ENCODE measurements at regions not wholly inside any gene's neighbourhood (a gene's known extent, or its start where the extent isn't known, plus 50 kb on each side); places are given as distances from the start of the nearest gene placed in this dataset.
A peak's percentile ranks its signal among the peaks of the same experiment; 100 is the strongest.

GRCh38 chr6:15027472-15027871, 218.4 kb upstream of the JARID2 start:
- 100% methylated on average over 2 of the region's 2 CpGs for WGBS
- Histone ChIP-seq H3K79me1 (replicated peaks; ENCODE audit: low read length, poor library complexity, severe bottlenecking) (no peaks in the 10 kb centered on the region), H3K18ac (ENCODE audit: low read depth in 1 of 2, low read length in 2 of 2) (peak overlapping the region in 1 of 2 experiments; percentile 5), H4K91ac (ENCODE audit: low read length) (no peak overlapping the region), H2AFZ (ENCODE audit: low read depth, low read length) (no peak overlapping the region), H4K8ac (ENCODE audit: low read length) (no peak overlapping the region), H3K4ac (ENCODE audit: low read depth in 1 of 2, low read length in 2 of 2) (no peak overlapping the region), H2AK5ac (ENCODE audit: low read length, severe bottlenecking) (no peak overlapping the region), H3K27ac (ENCODE audit: low read length, poor library complexity, severe bottlenecking) (no peak overlapping the region), H3K4me1 (ENCODE audit: control insufficient read depth, insufficient read depth, low read depth, low read length) (no peaks in the 10 kb centered on the region), H3K9ac (ENCODE audit: low read length) (no peak overlapping the region), H2BK15ac (ENCODE audit: low read depth, poor library complexity, severe bottlenecking) (no peak overlapping the region), H3K23ac (ENCODE audit: low read length in 2 of 2) (no peak overlapping the region), H2BK5ac (ENCODE audit: low read depth, low read length, poor library complexity, severe bottlenecking) (no peak overlapping the region), H3K9me3 (ENCODE audit: control insufficient read depth, low read length) (no peaks in the 10 kb centered on the region), H3K4me2 (ENCODE audit: low read length, poor library complexity, severe bottlenecking) (no peak overlapping the region), H3K36me3 (ENCODE audit: control insufficient read depth in 1 of 2, insufficient read depth in 2 of 2, low read depth in 1 of 2, low read length in 2 of 2) (no peaks in the 10 kb centered on the region), H3K14ac (ENCODE audit: low read length in 2 of 2) (no peak overlapping the region), H2BK12ac (ENCODE audit: low read length in 2 of 2) (peak overlapping the region in 1 of 2 experiments; percentile 63), H3K4me3 (ENCODE audit: insufficient read depth in 1 of 2, low read depth in 1 of 2, low read length in 2 of 2) (no peak overlapping the region), H2BK120ac (ENCODE audit: low read depth, low read length) (no peak overlapping the region), H3K27me3 (ENCODE audit: control insufficient read depth in 1 of 2, insufficient read depth in 1 of 2, low read length in 2 of 2) (no peaks in the 10 kb centered on the region)
- no peak for DNase-seq

DNA sequence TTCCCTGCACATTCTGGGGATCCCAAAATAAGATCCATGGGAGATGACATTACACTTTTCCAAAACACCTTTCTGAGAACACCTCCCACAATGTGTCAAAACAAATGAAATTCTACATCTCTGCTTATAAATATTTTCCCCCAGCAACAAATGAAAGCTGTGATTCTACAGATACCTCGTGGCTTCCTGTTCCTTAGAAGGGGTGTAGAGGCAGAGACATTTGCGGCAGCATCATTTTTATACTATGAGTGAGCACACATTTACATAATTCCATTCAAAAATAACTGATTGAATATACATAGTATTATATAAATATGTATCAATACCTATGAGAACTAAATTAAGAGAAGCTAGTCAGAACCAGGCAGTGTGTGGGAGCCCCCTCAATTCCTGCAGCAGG, 213.9 kb upstream of the JARID2 start:
- Histone ChIP-seq H3K27ac (ENCODE audit: low read length, poor library complexity, severe bottlenecking) (no peak overlapping the region), H3K23ac (ENCODE audit: low read length in 2 of 2) (no peak overlapping the region), H2AK5ac (ENCODE audit: low read length, severe bottlenecking) (no peak overlapping the region), H3K9ac (ENCODE audit: low read length) (no peak overlapping the region), H3K14ac (ENCODE audit: low read length in 2 of 2) (no peak overlapping the region), H2BK120ac (ENCODE audit: low read depth, low read length) (no peak overlapping the region), H3K4ac (ENCODE audit: low read depth in 1 of 2, low read length in 2 of 2) (no peak overlapping the region), H3K36me3 (ENCODE audit: control insufficient read depth in 1 of 2, insufficient read depth in 2 of 2, low read depth in 1 of 2, low read length in 2 of 2) (no peaks in the 10 kb centered on the region), H3K4me3 (ENCODE audit: insufficient read depth in 1 of 2, low read depth in 1 of 2, low read length in 2 of 2) (no peak overlapping the region), H4K91ac (ENCODE audit: low read length) (no peak overlapping the region), H3K79me1 (replicated peaks; ENCODE audit: low read length, poor library complexity, severe bottlenecking) (no peaks in the 10 kb centered on the region), H2BK15ac (ENCODE audit: low read depth, poor library complexity, severe bottlenecking) (no peak overlapping the region), H4K8ac (ENCODE audit: low read length) (no peak overlapping the region), H2AFZ (ENCODE audit: low read depth, low read length) (no peak overlapping the region), H3K18ac (ENCODE audit: low read depth in 1 of 2, low read length in 2 of 2) (no peak overlapping the region), H3K4me2 (ENCODE audit: low read length, poor library complexity, severe bottlenecking) (no peak overlapping the region), H2BK12ac (ENCODE audit: low read length in 2 of 2) (no peak overlapping the region), H3K27me3 (ENCODE audit: control insufficient read depth in 1 of 2, insufficient read depth in 1 of 2, low read length in 2 of 2) (no peaks in the 10 kb centered on the region), H2BK5ac (ENCODE audit: low read depth, low read length, poor library complexity, severe bottlenecking) (no peak overlapping the region), H3K9me3 (ENCODE audit: control insufficient read depth, low read length) (no peaks in the 10 kb centered on the region), H3K4me1 (ENCODE audit: control insufficient read depth, insufficient read depth, low read depth, low read length) (peaks cover 5% of the 10 kb centered on the region)
- WGBS: no CpG with 5 or more reads among the region's 2 CpGs
- no peak for DNase-seq

DNA sequence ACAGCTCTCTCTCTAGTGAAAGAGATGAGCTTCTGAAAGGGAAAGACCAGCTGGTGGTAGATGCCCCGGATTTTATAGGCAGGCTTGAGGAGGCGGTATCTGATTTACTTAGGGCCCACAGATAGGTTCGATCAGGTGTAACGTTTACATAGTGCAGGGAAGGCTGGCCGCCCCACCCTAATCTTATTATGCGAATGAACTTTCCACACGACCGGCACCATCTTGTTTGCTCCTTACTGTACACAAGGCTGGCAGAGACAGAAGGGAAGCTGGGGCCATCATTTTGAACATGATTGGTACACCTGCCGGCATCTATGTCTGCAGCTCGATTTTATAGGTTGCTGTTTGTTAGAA, 212.0 kb upstream of the JARID2 start:
- peaks cover 6% of the 10 kb centered on the region for H3K4me1 ChIP-seq (ENCODE audit: control insufficient read depth, insufficient read depth, low read depth, low read length)
- no peak overlapping the region for H4K8ac ChIP-seq (ENCODE audit: low read length)
- H3K4me2 ChIP-seq (ENCODE audit: low read length, poor library complexity, severe bottlenecking): no peak overlapping the region
- DNase-seq: no peak
- no peak overlapping the region for H2BK15ac ChIP-seq (ENCODE audit: low read depth, poor library complexity, severe bottlenecking)
- no peak overlapping the region for H2AFZ ChIP-seq (ENCODE audit: low read depth, low read length)
- no peak overlapping the region for H3K14ac ChIP-seq (ENCODE audit: low read length in 2 of 2)
- no peaks in the 10 kb centered on the region for H3K79me1 ChIP-seq (replicated peaks; ENCODE audit: low read length, poor library complexity, severe bottlenecking)
- no peak overlapping the region for H3K4ac ChIP-seq (ENCODE audit: low read depth in 1 of 2, low read length in 2 of 2)
- H3K4me3 ChIP-seq (ENCODE audit: insufficient read depth in 1 of 2, low read depth in 1 of 2, low read length in 2 of 2): no peak overlapping the region
- H3K23ac ChIP-seq (ENCODE audit: low read length in 2 of 2): no peak overlapping the region
- no peaks in the 10 kb centered on the region for H3K36me3 ChIP-seq (ENCODE audit: control insufficient read depth in 1 of 2, insufficient read depth in 2 of 2, low read depth in 1 of 2, low read length in 2 of 2)
- H2AK5ac ChIP-seq (ENCODE audit: low read length, severe bottlenecking): no peak overlapping the region
- H3K27ac ChIP-seq (ENCODE audit: low read length, poor library complexity, severe bottlenecking): no peak overlapping the region
- 88% methylated on average over 9 of the region's 10 CpGs for WGBS
- H4K91ac ChIP-seq (ENCODE audit: low read length): no peak overlapping the region
- no peak overlapping the region for H3K9ac ChIP-seq (ENCODE audit: low read length)
- H3K27me3 ChIP-seq (ENCODE audit: control insufficient read depth in 1 of 2, insufficient read depth in 1 of 2, low read length in 2 of 2): no peaks in the 10 kb centered on the region
- H2BK12ac ChIP-seq (ENCODE audit: low read length in 2 of 2): no peak overlapping the region
- no peak overlapping the region for H3K18ac ChIP-seq (ENCODE audit: low read depth in 1 of 2, low read length in 2 of 2)
- H3K9me3 ChIP-seq (ENCODE audit: control insufficient read depth, low read length): no peaks in the 10 kb centered on the region
- H2BK120ac ChIP-seq (ENCODE audit: low read depth, low read length): no peak overlapping the region
- H2BK5ac ChIP-seq (ENCODE audit: low read depth, low read length, poor library complexity, severe bottlenecking): no peak overlapping the region

- no peak overlapping the region for H2AFZ ChIP-seq (ENCODE audit: low read depth, low read length)
- no peak overlapping the region for H3K4me3 ChIP-seq (ENCODE audit: insufficient read depth in 1 of 2, low read depth in 1 of 2, low read length in 2 of 2)
- WGBS: 23% methylated on average over 10 of the region's 10 CpGs
Observed at GRCh38 chr6:15036690-15037245, 209.1 kb upstream of the JARID2 start.

More at GRCh38 chr6:15036690-15037245, 209.1 kb upstream of the JARID2 start:
- H3K36me3 ChIP-seq (ENCODE audit: control insufficient read depth in 1 of 2, insufficient read depth in 2 of 2, low read depth in 1 of 2, low read length in 2 of 2): no peaks in the 10 kb centered on the region
- H4K91ac ChIP-seq (ENCODE audit: low read length): no peak overlapping the region
- H3K9ac ChIP-seq (ENCODE audit: low read length): no peak overlapping the region
- no peak overlapping the region for H4K8ac ChIP-seq (ENCODE audit: low read length)
- H3K4ac ChIP-seq (ENCODE audit: low read depth in 1 of 2, low read length in 2 of 2): no peak overlapping the region
- H3K79me1 ChIP-seq (replicated peaks; ENCODE audit: low read length, poor library complexity, severe bottlenecking): no peaks in the 10 kb centered on the region
- H2BK5ac ChIP-seq (ENCODE audit: low read depth, low read length, poor library complexity, severe bottlenecking): no peak overlapping the region
- H2BK12ac ChIP-seq (ENCODE audit: low read length in 2 of 2): peak overlapping the region in 1 of 2 experiments; percentile 56
- H2AK5ac ChIP-seq (ENCODE audit: low read length, severe bottlenecking): no peak overlapping the region
- no peak overlapping the region for H3K23ac ChIP-seq (ENCODE audit: low read length in 2 of 2)
- no peak overlapping the region for H3K27ac ChIP-seq (ENCODE audit: low read length, poor library complexity, severe bottlenecking)
- no peak overlapping the region for H3K4me2 ChIP-seq (ENCODE audit: low read length, poor library complexity, severe bottlenecking)
- DNase-seq: peak; percentile 42
- no peak overlapping the region for H3K18ac ChIP-seq (ENCODE audit: low read depth in 1 of 2, low read length in 2 of 2)
- H3K4me1 ChIP-seq (ENCODE audit: control insufficient read depth, insufficient read depth, low read depth, low read length): peaks cover 6% of the 10 kb centered on the region
- no peak overlapping the region for H3K14ac ChIP-seq (ENCODE audit: low read length in 2 of 2)
- no peaks in the 10 kb centered on the region for H3K27me3 ChIP-seq (ENCODE audit: control insufficient read depth in 1 of 2, insufficient read depth in 1 of 2, low read length in 2 of 2)
- no peak overlapping the region for H2BK120ac ChIP-seq (ENCODE audit: low read depth, low read length)
- no peaks in the 10 kb centered on the region for H3K9me3 ChIP-seq (ENCODE audit: control insufficient read depth, low read length)
- no peak overlapping the region for H2BK15ac ChIP-seq (ENCODE audit: low read depth, poor library complexity, severe bottlenecking)

Measured in mesenchymal stem cell (in vitro differentiated cells and primary cell).